KMS-11 (cell line): ENCODE measurements at regions not wholly inside any gene's neighbourhood (a gene's known extent, or its start where the extent isn't known, plus 50 kb on each side); places are given as distances from the start of the nearest gene placed in this dataset.

ENCODE experiments used
- H2AFZ ChIP-seq: fragments of 200-600 bp; sonication (generic); 2 replicates; pipeline ENCODE4 v1.6.1; 2016; ENCODE audit warnings: antibody characterized with exemption, mixed run types, low read depth
- H3K27ac ChIP-seq: fragments of 200-600 bp; sonication (generic); 2 replicates; pipeline ENCODE4 v1.6.1; 2016; ENCODE audit warnings: mild to moderate bottlenecking, mixed run types
- H3K27me3 ChIP-seq: fragments of 200-600 bp; sonication (generic); 2 replicates; pipeline ENCODE4 v1.6.1; 2017; ENCODE audit warnings: mild to moderate bottlenecking, low read depth, mixed run types, moderate library complexity; ENCODE audit not compliant: insufficient read depth
- H3K36me3 ChIP-seq: fragments of 200-600 bp; sonication (generic); 2 replicates; pipeline ENCODE4 v1.6.1; 2017; ENCODE audit warnings: mild to moderate bottlenecking, mixed run types; ENCODE audit not compliant: insufficient read depth
- H3K4me1 ChIP-seq: fragments of 200-600 bp; sonication (generic); 2 replicates; pipeline ENCODE4 v1.6.1; 2016; ENCODE audit warnings: mild to moderate bottlenecking, low read depth, mixed run types; ENCODE audit not compliant: poor library complexity, severe bottlenecking
- H3K4me2 ChIP-seq: fragments of 200-600 bp; sonication (generic); 2 replicates; pipeline ENCODE4 v1.7.0; 2016; ENCODE audit warnings: mild to moderate bottlenecking, mixed run types
- H3K4me3 ChIP-seq: fragments of 200-600 bp; sonication (generic); IDR thresholded peaks from 2 replicates; pipeline ENCODE4 v1.6.1; 2017; ENCODE audit warnings: low read depth, low read length, mixed read lengths; ENCODE audit not compliant: insufficient read depth
- H3K79me2 ChIP-seq: fragments of 200-600 bp; sonication (generic); 2 replicates; pipeline ENCODE4 v1.6.1; 2016; ENCODE audit warnings: low read depth, mixed run types; ENCODE audit not compliant: insufficient read depth
- H3K9ac ChIP-seq: fragments of 200-600 bp; sonication (generic); 2 replicates; pipeline ENCODE4 v1.6.1; 2016; ENCODE audit warnings: mild to moderate bottlenecking, mixed run types
- H4K20me1 ChIP-seq: fragments of 200-600 bp; sonication (generic); 2 replicates; pipeline ENCODE4 v1.6.1; 2016; ENCODE audit warnings: mild to moderate bottlenecking, mixed run types; ENCODE audit not compliant: insufficient read depth
- CTCF ChIP-seq: fragments of 200-600 bp; sonication (generic); conservative IDR thresholded peaks from 2 replicates; pipeline ENCODE4 v1.6.1; 2017; ENCODE audit warnings: low read depth, mild to moderate bottlenecking, antibody characterized with exemption, low read length, moderate library complexity, mixed read lengths

- Histone ChIP-seq H3K4me1 (no peaks in the 10 kb centered on the region), H3K9ac (no peak overlapping the region), H3K79me2 (no peaks in the 10 kb centered on the region), H4K20me1 (no peaks in the 10 kb centered on the region), H3K27me3 (peaks cover 35% of the 10 kb centered on the region; the same call in 1 of the 2 replicates), H2AFZ (no peak overlapping the region), H3K27ac (no peak overlapping the region), H3K36me3 (no peaks in the 10 kb centered on the region), H3K4me3 (no peak overlapping the region), H3K4me2 (no peak overlapping the region)
- TF ChIP-seq CTCF: no peak
Measured at GRCh38 chr20:48238326-48238725, 453.0 kb upstream of the SULF2 start.

GRCh38 chr20:48236000-48236970, 451.0 kb upstream of the SULF2 start:
- Histone ChIP-seq H3K27ac (no peak overlapping the region), H3K79me2 (no peaks in the 10 kb centered on the region), H2AFZ (no peak overlapping the region), H3K9ac (no peak overlapping the region), H3K27me3 (peaks cover 35% of the 10 kb centered on the region; the same call in 1 of the 2 replicates), H4K20me1 (no peaks in the 10 kb centered on the region), H3K4me3 (no peak overlapping the region), H3K36me3 (no peaks in the 10 kb centered on the region), H3K4me1 (no peaks in the 10 kb centered on the region), H3K4me2 (no peak overlapping the region)
- no peak for TF ChIP-seq CTCF

GRCh38 chr20:48234951-48235350, 449.7 kb upstream of the SULF2 start:
- TF ChIP-seq CTCF: no peak

GRCh38 chr20:48231253-48231930, 446.1 kb upstream of the SULF2 start:
- TF ChIP-seq CTCF: no peak
- peaks cover 18% of the 10 kb centered on the region; the same call in 1 of the 2 replicates for H3K27me3 ChIP-seq
- H3K9ac ChIP-seq: no peak overlapping the region
- no peak overlapping the region for H3K27ac ChIP-seq
- no peak overlapping the region for H3K4me3 ChIP-seq
- H3K79me2 ChIP-seq: no peaks in the 10 kb centered on the region
- H2AFZ ChIP-seq: no peak overlapping the region
- H3K36me3 ChIP-seq: no peaks in the 10 kb centered on the region
- H4K20me1 ChIP-seq: no peaks in the 10 kb centered on the region
- H3K4me2 ChIP-seq: no peak overlapping the region
- H3K4me1 ChIP-seq: no peaks in the 10 kb centered on the region

More at GRCh38 chr20:48234951-48235350, 449.7 kb upstream of the SULF2 start:
- no peaks in the 10 kb centered on the region for H3K79me2 ChIP-seq
- H2AFZ ChIP-seq: no peak overlapping the region
- no peaks in the 10 kb centered on the region for H3K4me1 ChIP-seq
- H3K27ac ChIP-seq: no peak overlapping the region
- H3K27me3 ChIP-seq: peaks cover 35% of the 10 kb centered on the region; the same call in 1 of the 2 replicates
- H3K9ac ChIP-seq: no peak overlapping the region
- no peak overlapping the region for H3K4me3 ChIP-seq
- no peaks in the 10 kb centered on the region for H4K20me1 ChIP-seq
- H3K36me3 ChIP-seq: no peaks in the 10 kb centered on the region
- H3K4me2 ChIP-seq: no peak overlapping the region
